ENCODE measurements at regions not wholly inside any gene's neighbourhood (a gene's known extent, or its start where the extent isn't known, plus 50 kb on each side); places are given as distances from the start of the nearest gene placed in this dataset.

- TF ChIP-seq POLR2A (IDR thresholded peaks at IDR 0.05), result no peak
- TF ChIP-seq CTCF (IDR thresholded peaks at IDR 0.05), result no peak
Observed at GRCh38 chr9:91062281-91062680, 260.7 kb downstream of the SYK start.

Measured in esophagus squamous epithelium (tissue), 4 donors.